Femur (tissue), 1 donor: ENCODE measurements at regions not wholly inside any gene's neighbourhood (a gene's known extent, or its start where the extent isn't known, plus 50 kb on each side); places are given as distances from the start of the nearest gene placed in this dataset.
"Not testable (repeated sequence)": the region's sequence is repeated elsewhere in the genome, so short reads cannot be mapped to it uniquely, and the experiment has no call there.

Experiments used
- DNase-seq: peaks from one replicate; pipeline ENCODE4 v3.0.0-alpha.2; 2017

GRCh38 chr5:13214182-13214581 is 730.3 kb downstream of the DNAH5 start:
- no peak for DNase-seq

- DNase-seq, result no peak
Measured at GRCh38 chr5:13212886-13213285, 731.6 kb downstream of the DNAH5 start.

- no peak for DNase-seq
Measured at GRCh38 chr5:13211064-13211463, 733.4 kb downstream of the DNAH5 start.

GRCh38 chr5:13207112-13207511 is 737.4 kb downstream of the DNAH5 start:
- DNase-seq, result no peak

DNA sequence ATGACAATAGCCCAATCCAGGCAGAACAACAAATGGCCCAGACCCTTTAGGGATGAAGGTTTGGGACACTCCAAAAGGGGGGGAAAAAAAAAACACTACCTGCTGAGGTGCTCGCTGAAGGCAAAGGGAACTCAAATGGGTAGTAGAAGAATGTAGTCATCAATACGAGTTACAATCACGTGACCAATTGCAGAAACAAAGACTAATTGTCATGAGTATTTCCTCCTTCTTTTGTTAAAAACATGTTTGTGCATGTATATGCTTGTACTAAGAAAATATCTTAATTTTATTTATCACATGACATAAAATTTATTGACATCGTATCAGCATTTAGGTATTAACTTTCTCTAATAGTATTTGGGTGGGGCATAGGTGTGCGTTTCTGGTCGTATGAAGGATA is 743.5 kb downstream of the DNAH5 start:
- DNase-seq, result no peak

- not testable (repeated sequence) for DNase-seq
Measured at GRCh38 chr5:13198226-13198625, 746.3 kb downstream of the DNAH5 start.

DNA sequence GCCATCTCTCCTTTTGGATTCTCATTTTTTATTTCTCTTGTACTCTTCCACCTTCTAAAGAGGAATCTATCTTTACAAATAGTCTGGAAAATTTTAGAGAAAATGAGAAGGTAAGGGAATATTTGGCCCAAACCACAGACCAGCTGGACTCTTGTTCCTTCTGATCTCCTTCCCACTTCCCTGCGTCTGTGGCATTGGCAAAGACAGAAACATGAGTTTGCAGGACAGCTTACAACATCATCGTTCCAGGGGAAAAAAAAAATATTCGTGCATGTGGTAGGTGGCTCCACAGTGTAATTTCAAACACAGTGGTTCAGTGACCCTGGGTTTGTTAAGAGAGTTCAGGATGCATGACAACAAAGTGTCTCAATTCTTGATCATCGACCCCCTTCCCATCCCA is 755.0 kb downstream of the DNAH5 start:
- no peak for DNase-seq

DNA sequence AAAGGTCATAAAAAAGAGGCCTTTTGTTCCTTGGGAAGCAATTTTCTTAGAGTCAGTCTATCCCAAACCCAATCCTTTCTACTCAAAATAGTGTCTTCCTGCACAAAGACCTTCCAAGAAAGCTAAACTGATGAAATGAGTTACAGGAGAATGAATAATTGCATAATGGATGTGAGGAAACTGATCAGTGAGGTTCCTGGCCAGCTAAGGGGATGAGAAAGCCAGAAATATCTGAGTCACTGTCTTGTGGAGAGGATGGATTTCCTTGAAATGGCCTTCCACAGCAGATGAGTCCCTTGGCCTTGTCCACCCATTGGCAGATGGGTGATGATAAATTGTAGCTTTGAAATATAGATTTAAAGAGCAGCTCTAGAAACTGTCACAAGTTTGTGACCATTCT is 756.1 kb downstream of the DNAH5 start:
- no peak for DNase-seq

DNA sequence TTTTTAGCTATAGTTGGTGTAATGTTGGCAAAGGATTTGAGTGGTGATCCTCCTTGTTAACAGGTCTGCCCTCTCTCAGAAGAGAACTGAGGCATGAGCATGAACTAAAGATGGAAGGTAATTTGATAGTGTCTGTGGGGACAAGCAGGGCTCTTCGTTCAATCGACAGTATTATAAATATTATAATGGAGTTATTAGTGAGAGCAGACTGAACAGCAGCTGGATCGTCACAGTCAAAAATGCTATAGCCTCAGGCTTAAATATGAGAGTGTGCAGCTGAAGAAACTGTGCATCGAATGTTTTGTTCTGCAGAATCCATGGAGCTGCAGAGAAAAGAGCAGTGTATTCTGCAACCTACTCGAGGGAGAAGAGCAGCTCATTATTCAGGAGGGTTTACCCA is 757.3 kb downstream of the DNAH5 start:
- DNase-seq, result no peak

- DNase-seq, result no peak
Measured at GRCh38 chr5:13186177-13186576, 758.3 kb downstream of the DNAH5 start.

- no peak for DNase-seq
Measured at GRCh38 chr5:13179407-13180087, 764.9 kb downstream of the DNAH5 start.

GRCh38 chr5:13143630-13144029 is 800.9 kb downstream of the DNAH5 start:
- no peak for DNase-seq

DNA sequence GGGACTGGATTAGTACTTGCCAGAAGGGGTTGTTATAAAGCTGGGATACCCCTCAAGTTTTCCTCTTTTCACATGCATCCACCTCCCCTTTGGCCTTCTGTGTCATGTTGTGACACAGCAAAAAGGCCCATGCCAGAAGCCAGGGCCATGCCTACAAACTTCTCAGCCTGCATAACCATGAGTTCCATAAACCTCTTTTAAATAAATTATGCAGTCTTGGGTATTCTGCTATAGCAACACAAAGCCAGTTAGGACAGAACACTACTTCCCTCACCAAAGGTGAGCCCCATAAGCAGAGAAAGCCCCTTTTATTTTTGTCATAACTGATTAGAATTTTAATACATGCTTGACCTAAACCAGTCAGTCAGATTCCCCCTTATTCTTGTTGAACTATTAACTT is 801.3 kb downstream of the DNAH5 start:
- no peak for DNase-seq

- DNase-seq, result no peak
Measured at GRCh38 chr5:13133951-13134350, 810.5 kb downstream of the DNAH5 start.

DNA sequence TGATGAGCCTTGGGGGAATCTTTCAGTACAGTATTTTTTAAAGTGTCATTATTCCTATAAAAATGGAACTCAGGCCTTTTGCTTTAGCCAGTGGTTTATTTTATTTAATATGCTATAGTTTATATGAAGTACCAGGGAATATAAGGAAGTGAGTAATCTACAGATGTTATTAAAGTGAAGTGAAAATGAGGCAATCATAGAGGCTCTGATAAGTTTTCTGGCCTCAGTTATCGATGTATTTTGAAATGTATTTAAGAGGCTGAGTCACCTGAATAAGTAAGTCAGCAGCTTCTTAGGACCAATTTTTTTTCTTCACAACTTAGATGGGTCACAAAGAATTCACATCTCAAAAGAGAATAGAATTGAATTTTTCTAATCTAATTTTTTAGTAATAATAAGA is 829.0 kb downstream of the DNAH5 start:
- no peak for DNase-seq

- no peak for DNase-seq
Measured at GRCh38 chr5:13108265-13108664, 836.2 kb downstream of the DNAH5 start.

- no peak for DNase-seq
Measured at GRCh38 chr5:13107537-13107936, 837.0 kb downstream of the DNAH5 start.

DNA sequence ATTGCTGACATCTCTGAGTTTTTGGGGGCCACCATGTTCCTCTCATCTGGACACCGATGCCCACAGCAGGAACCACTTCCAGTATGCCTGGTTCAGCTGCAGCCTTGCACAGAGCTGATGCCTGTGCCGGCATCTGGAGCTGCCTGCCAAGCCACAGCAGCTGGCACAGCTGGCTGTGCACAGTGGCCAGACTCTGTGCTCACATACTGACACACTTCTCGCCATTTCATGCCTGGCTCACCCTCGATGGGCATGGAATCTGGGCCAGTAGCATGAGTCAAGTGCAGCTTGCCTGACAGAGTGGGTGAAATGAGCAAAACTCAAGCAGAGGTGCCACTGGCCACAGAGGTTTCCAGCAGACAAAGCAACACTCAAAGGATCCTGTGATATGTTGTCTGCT is 863.4 kb downstream of the DNAH5 start:
- DNase-seq, result peak; percentile 20

DNA sequence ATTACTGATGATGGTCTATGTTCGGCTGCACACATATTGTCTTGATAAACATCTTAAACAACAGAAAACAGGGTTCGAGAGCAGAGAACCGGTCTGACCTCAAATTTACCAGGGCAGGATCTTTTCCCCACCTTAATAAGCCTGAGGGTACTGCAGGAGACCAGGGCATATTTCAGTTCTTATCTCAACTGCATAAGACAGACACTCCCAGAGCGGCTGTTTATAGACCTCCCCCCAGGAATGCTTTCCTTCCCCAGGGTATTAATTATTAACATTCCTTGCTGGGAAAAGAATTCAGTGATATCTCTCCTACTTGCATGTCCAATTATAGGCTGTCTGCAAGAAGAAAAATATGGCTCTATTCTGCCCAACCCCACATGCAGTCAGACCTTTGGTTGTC is 871.6 kb downstream of the DNAH5 start:
- not testable (repeated sequence) for DNase-seq

DNA sequence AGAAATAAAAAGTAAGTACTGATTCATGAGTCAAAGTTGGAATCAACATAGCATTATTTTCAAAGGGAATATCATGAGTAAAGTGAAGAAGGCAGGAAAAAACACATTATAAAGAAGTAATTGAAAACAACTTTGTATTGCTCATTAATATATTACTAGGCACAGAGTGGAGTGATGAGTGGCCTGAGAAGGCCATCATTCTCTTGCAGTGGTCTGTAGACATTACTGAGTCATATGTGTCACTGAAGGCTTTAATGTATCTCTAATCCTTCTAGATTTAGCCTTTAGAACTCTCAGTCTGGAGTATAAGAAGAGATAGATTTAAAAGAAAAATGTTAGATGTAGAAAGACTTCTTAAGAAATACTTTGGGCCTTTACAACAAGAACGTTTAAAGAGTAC is 881.4 kb downstream of the DNAH5 start:
- DNase-seq, result no peak

DNA sequence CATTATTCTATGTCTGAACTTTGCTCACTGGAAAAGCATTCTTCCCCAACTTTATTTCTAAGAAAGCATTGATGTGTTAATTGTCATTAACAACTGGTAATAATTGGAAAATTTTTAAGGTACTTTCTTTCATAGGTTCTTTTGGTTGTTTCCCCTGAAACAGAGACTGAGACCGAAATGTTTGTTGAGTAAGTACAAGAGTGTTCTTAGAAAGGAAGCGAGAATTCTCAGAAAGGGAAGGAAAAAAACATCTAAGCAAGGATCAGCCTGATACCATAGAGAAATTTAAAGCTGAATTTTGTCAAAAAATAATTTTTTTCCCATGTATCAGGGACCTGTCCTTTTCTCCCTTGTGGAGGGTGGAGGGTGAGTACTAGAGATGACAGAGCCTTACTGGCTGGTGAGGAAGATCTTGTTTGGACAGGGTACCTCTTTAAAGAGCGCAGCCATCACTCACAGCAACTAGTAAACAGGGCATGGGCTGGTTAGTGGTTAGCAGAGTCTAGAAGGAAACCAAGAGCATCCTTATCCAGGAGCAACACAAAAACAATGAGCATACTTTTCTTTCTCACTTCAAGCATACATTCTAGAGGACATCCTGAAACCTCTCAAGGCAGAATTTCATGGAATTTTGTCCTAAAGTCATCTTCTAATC is 898.5 kb downstream of the DNAH5 start:
- DNase-seq, result no peak

DNA sequence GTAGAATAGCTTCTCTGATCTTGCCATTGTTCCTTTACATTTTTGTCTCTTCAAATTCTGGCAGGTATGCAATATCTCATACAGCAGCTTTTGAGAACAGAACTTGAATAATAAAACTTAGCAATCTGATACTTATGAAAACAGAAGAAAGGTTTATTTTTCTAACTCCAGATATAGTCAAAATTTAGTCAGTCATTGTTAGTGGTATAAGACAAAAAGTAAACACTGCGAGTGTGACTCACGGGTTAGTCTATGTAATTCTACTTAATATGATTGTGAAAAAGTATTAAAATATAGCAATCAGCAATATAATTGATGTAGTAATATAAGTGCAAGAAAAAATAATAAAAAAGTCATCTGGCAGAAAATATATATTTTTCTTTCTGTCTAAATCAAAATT is 910.4 kb downstream of the DNAH5 start:
- DNase-seq, result no peak

DNA sequence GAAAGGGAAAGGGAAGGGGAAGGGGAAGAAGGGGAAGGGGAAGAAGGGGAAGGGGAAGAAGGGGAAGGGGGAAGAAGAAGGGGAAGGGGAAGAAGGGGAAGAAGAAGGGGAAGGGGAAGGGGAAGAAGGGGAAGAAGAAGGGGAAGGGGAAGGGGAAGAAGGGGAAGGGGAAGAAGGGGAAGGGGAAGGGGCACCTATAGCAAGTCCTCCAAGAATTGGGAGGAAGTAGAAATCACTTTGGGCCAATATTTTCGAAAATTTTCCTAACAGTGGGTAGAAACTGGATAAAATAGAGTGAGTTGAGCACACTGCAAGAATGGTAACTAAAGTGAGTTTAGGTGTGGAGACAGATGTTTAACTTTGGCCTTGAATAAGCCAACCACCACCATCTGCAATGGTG is 915.3 kb downstream of the DNAH5 start:
- DNase-seq, result no peak

DNA sequence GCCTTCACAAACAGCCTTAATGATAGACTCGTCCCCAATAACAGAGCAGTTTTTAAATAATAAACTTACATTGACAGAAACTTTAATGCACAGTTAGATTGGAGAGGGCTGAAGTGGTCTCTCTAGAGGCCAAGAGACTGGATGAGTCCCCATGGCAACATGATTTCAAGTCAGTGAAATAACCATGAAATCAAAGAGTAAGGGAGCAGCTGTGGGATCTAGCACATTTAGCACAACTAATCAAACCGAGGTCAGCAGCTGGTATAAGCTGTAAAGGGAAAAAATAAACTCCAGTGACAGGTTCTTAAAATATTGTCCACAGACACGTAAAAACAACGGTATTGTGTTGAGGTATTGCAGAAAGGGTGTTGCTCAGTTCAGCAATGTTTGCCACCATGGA is 916.6 kb downstream of the DNAH5 start:
- no peak for DNase-seq

DNA sequence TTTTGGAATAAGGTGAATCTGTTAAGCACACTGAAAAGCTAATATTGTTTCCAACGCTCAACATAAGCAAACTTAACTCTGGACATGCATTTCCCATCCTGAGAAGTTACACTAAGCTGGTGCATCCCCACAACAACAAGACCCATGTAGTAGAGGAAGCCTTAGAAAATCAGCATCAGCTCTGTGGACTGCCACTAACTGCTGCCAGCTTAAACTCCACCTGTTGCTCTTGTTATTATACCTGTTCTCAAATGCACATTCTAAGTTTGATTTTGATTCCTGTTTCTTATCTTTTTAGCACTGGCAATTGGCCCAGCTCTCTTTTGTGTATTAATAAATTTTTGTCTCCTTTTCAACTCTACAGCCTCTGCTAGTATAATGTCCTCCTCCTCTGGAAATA is 924.8 kb downstream of the DNAH5 start:
- no peak for DNase-seq
